GM12872 (cell line): ENCODE measurements at regions not wholly inside any gene's neighbourhood (a gene's known extent, or its start where the extent isn't known, plus 50 kb on each side); places are given as distances from the start of the nearest gene placed in this dataset.

Experiments
- CTCF ChIP-seq: IDR thresholded peaks from 3 replicates; pipeline ENCODE4 v1.5.1; 2011; ENCODE audit warnings: low read depth, mild to moderate bottlenecking, low read length, moderate library complexity; ENCODE audit not compliant: insufficient read depth

GRCh38 chr12:91628656-91629055, 446.0 kb upstream of the DCN start:
- TF ChIP-seq CTCF: no peak

GRCh38 chr12:91627225-91627624, 444.6 kb upstream of the DCN start:
- no peak for TF ChIP-seq CTCF

GRCh38 chr12:91622981-91623380, 440.4 kb upstream of the DCN start:
- no peak for TF ChIP-seq CTCF

- no peak for TF ChIP-seq CTCF
Measured at GRCh38 chr12:91622037-91622436, 439.4 kb upstream of the DCN start.

GRCh38 chr12:91620992-91621391, 438.4 kb upstream of the DCN start:
- TF ChIP-seq CTCF: no peak

- TF ChIP-seq CTCF: no peak
Measured at GRCh38 chr12:91620422-91620821, 437.8 kb upstream of the DCN start.

- no peak for TF ChIP-seq CTCF
Measured at GRCh38 chr12:91618281-91618680, 435.7 kb upstream of the DCN start.

GRCh38 chr12:91617818-91618217, 435.2 kb upstream of the DCN start:
- no peak for TF ChIP-seq CTCF
